ACHN (cell line): ENCODE measurements at regions not wholly inside any gene's neighbourhood (a gene's known extent, or its start where the extent isn't known, plus 50 kb on each side); places are given as distances from the start of the nearest gene placed in this dataset.
"Not testable (repeated sequence)": the region's sequence is repeated elsewhere in the genome, so short reads cannot be mapped to it uniquely, and the experiment has no call there.

Experiments used
- DNase-seq: peaks from one replicate; pipeline ENCODE4 v3.0.0-alpha.2; 2015
- in situ Hi-C: cut with HindIII; loops from 2 replicates; pipeline ENCODE4 v1.10.0; 2017; ENCODE audit warnings: low sequenced_read_pairs, low pct_ligation_motif_present, low pct_unique_long_range_greater_than_20kb

- in situ Hi-C loops, DNase-seq: not testable (repeated sequence)
These were observed 50.8 kb downstream of the PPIAL4G start for GRCh38 chr1:148432318-148432717.

- DNase-seq, in situ Hi-C loops: not testable (repeated sequence)
These were observed 53.2 kb downstream of the PPIAL4G start for GRCh38 chr1:148429856-148430255.

GRCh38 chr1:148426940-148427611, 56.0 kb downstream of the PPIAL4G start:
- DNase-seq, in situ Hi-C loops: not testable (repeated sequence)

GRCh38 chr1:148426385-148426784, 56.7 kb downstream of the PPIAL4G start:
- DNase-seq, in situ Hi-C loops: not testable (repeated sequence)

- in situ Hi-C loops, result not testable (repeated sequence)
These were observed 58.7 kb downstream of the PPIAL4G start for GRCh38 chr1:148424143-148425003.

GRCh38 chr1:148422921-148423320, 60.2 kb downstream of the PPIAL4G start:
- DNase-seq, in situ Hi-C loops: not testable (repeated sequence)

More at GRCh38 chr1:148424143-148425003, 58.7 kb downstream of the PPIAL4G start:
- peak; percentile 49 for DNase-seq

GRCh38 chr1:148417241-148417640, 65.9 kb downstream of the PPIAL4G start:
- in situ Hi-C loops, DNase-seq: not testable (repeated sequence)

- in situ Hi-C loops, DNase-seq: not testable (repeated sequence)
These were observed 69.7 kb downstream of the PPIAL4G start for GRCh38 chr1:148413385-148413784.

- DNase-seq, in situ Hi-C loops: not testable (repeated sequence)
These were observed 78.1 kb downstream of the PPIAL4G start for GRCh38 chr1:148404786-148405568.

GRCh38 chr1:148403925-148404324, 79.2 kb downstream of the PPIAL4G start:
- DNase-seq, in situ Hi-C loops: not testable (repeated sequence)

- not testable (repeated sequence) for DNase-seq
These were observed 80.0 kb downstream of the PPIAL4G start for GRCh38 chr1:148403085-148403456.

GRCh38 chr1:148402152-148403084, 80.7 kb downstream of the PPIAL4G start:
- peak; percentile 81 for DNase-seq
- in situ Hi-C loops, result not testable (repeated sequence)

More at GRCh38 chr1:148403085-148403456, 80.0 kb downstream of the PPIAL4G start:
- in situ Hi-C loops, result not testable (repeated sequence)

- DNase-seq, in situ Hi-C loops: not testable (repeated sequence)
These were observed 85.6 kb downstream of the PPIAL4G start for GRCh38 chr1:148397516-148397915.

GRCh38 chr1:148392505-148392904, 90.6 kb downstream of the PPIAL4G start:
- in situ Hi-C loops, DNase-seq: not testable (repeated sequence)

GRCh38 chr1:148391323-148391722, 91.8 kb downstream of the PPIAL4G start:
- in situ Hi-C loops, DNase-seq: not testable (repeated sequence)

GRCh38 chr1:148389027-148389339, 94.1 kb downstream of the PPIAL4G start:
- in situ Hi-C loops, result no loop called here

GRCh38 chr1:148388260-148389026, 94.7 kb downstream of the PPIAL4G start:
- in situ Hi-C loops, result no loop called here
- peak; percentile 94 for DNase-seq

More at GRCh38 chr1:148389027-148389339, 94.1 kb downstream of the PPIAL4G start:
- DNase-seq, result no peak
